ENCODE measurements at regions not wholly inside any gene's neighbourhood (a gene's known extent, or its start where the extent isn't known, plus 50 kb on each side); places are given as distances from the start of the nearest gene placed in this dataset.
A peak's percentile ranks its signal among the peaks of the same experiment; 100 is the strongest.

- TF ChIP-seq BHLHE40 (IDR thresholded peaks at IDR 0.05; ENCODE audit: low read length) (peak; percentile 82), PRDM10 (IDR thresholded peaks at IDR 0.05; ENCODE audit: partially characterized antibody) (peak; percentile 82), NRF1 (conservative IDR thresholded peaks at IDR 0.05 in 1 of 2, IDR thresholded peaks at IDR 0.05 in 1 of 2) (peak; percentile 45 to 64), SLC30A9 (CRISPR knock-in tag; IDR thresholded peaks at IDR 0.05) (no peak), SOX6 (IDR thresholded peaks at IDR 0.05) (peak; percentile 19; the same call in 1 of the 2 replicates), GATA2 (CRISPR knock-in tag; IDR thresholded peaks at IDR 0.05) (0 out of 2 replicates have a peak, but pooled peaks have one; percentile 41), ERF (CRISPR knock-in tag; IDR thresholded peaks at IDR 0.05) (no peak)
Observed at GRCh38 chr5:173715607-173716006, 99.2 kb upstream of the BOD1 start (continued).

- in situ Hi-C loops (cut with MboI) (no loop called here), intact Hi-C loops (cut with micrococcal nuclease) (no loop called here)
- FAIRE-seq (no peak), DNase-seq (ENCODE audit: extremely low read depth in 1 of 4, low spot score in 3 of 4) (no peak), ATAC-seq (0 out of 3 replicates have a peak, but pooled peaks have one; percentile 7)
- Histone ChIP-seq H3K4me2 (ENCODE audit: insufficient read depth, low read length) (no peak overlapping the region), H3K4me1 (replicated peaks in 1 of 2; ENCODE audit: control insufficient read depth in 2 of 2, insufficient read depth in 2 of 2, low read length in 2 of 2) (peaks cover 5 to 19% of the 10 kb centered on the region in 2 experiments; a peak in 4 of 5 replicates), H3K9ac (ENCODE audit: insufficient read depth in 1 of 2, low read depth in 2 of 2, low read length in 2 of 2) (no peak overlapping the region), H3K27ac (ENCODE audit: extremely low read depth, low read depth, low read length) (no peak overlapping the region), H3K27me3 (ENCODE audit: control insufficient read depth in 2 of 2, insufficient read depth in 2 of 2, low read length in 2 of 2) (no peaks in the 10 kb centered on the region; a peak in 1 of 5 replicates), H3K9me1 (ENCODE audit: control insufficient read depth, insufficient read depth, low read length) (no peaks in the 10 kb centered on the region), H4K20me1 (replicated peaks; ENCODE audit: control insufficient read depth, insufficient read depth, low read length) (no peaks in the 10 kb centered on the region), H3K79me2 (ENCODE audit: control insufficient read depth, insufficient read depth, low read length) (no peaks in the 10 kb centered on the region), H3K36me3 (ENCODE audit: control insufficient read depth, insufficient read depth, low read length) (no peaks in the 10 kb centered on the region), H3K4me3 (no peak overlapping the region), H2AFZ (ENCODE audit: low read depth, low read length) (peak overlapping the region; percentile 57), H3K9me3 (replicated peaks; ENCODE audit: control insufficient read depth, insufficient read depth, low read depth, low read length) (no peaks in the 10 kb centered on the region)
- no TSS peak for BruUV-seq (replicated peaks)
- ChIA-PET CTCF (ENCODE audit: low intra/inter-chr PET ratio) (no interaction called here), POLR2A (interaction anchor here (0.5 to 2.8 kb wide), 3 partner anchors 10 to 372 kb away, joined by 3 to 7 read pairs (median 4); no protein-coding TSS in a partner anchor)
- 58% methylated on average over 10 of the region's 10 CpGs for WGBS (ENCODE audit: insufficient coverage, low coverage, missing lambda C conversion rate)
- TF ChIP-seq MEF2A (IDR thresholded peaks at IDR 0.05; ENCODE audit: control insufficient read depth, low read depth, low read length) (no peak), TEAD2 (tag; IDR thresholded peaks at IDR 0.05) (no peak), TSC22D4 (tag; IDR thresholded peaks at IDR 0.05) (no peak), TGIF2 (CRISPR knock-in tag; IDR thresholded peaks at IDR 0.05) (no peak), NCOA1 (IDR thresholded peaks at IDR 0.05; ENCODE audit: low read depth) (no peak), VEZF1 (CRISPR knock-in tag; IDR thresholded peaks at IDR 0.05) (no peak), CEBPB (tag; IDR thresholded peaks at IDR 0.05) (no peak), MAFF (IDR thresholded peaks at IDR 0.05; ENCODE audit: low read length) (no peak), ATF3 (IDR thresholded peaks at IDR 0.05) (no peak), ATF3 (CRISPR knock-in tag; conservative IDR thresholded peaks at IDR 0.05) (no peak)
Observed at GRCh38 chr5:173716058-173716682, 99.7 kb upstream of the BOD1 start.

Measured in K562 (cell line).